NCI-H2107 treated with DMSO at 0.1 percent for 48 hours (cell line): ENCODE measurements at regions not wholly inside any gene's neighbourhood (a gene's known extent, or its start where the extent isn't known, plus 50 kb on each side); places are given as distances from the start of the nearest gene placed in this dataset.
"Not testable (repeated sequence)": the region's sequence is repeated elsewhere in the genome, so short reads cannot be mapped to it uniquely, and the experiment has no call there.

Experiments
- DNase-seq: peaks from one replicate; lab custom pipeline; 2025; ENCODE audit not compliant: unreplicated experiment; lab: John Stamatoyannopoulos, UW

DNA sequence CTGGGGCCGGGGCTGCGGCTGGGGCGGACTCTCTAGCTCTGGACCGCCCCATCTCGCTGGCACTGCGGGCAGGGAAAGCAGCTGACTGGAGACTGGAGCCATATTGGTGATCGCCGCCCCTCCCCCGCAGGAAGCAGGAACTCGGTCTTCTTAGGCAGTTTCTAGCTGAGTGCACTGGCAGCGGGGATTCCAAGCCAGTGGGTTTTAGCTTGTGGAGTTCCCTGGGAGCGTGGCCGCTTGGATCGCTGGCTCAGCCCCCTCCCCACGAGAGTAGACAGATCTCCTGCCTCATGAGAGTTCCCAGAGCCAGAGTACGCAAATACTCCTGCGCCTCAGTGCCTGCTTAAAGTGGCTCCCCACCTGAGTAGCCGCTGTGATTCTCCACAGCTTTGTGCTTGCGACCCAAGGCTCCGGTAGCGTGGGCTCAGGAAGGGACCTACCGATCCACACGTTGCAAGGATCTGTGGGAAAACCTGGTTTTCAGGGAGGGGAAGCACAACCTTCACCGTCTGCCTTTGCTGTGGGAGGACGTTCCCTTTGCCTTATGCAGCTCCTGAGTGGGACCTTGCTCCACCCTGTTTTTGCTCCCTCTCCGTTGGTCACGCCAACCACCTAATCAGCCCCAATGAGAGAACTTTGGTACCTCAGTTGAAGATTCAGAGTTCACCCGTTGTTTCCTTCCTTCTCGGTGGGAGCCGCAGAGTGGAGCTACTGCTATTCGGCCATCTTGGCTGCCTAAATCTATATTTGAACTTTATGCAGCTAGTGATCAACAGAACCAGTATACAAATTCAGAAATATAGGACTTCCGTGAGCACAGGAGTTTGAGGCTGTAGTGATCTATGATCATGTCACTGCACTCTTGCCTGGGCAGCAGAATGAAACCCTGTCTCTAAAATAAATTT is 803.9 kb upstream of the PCDH10 start:
- no peak for DNase-seq

DNA sequence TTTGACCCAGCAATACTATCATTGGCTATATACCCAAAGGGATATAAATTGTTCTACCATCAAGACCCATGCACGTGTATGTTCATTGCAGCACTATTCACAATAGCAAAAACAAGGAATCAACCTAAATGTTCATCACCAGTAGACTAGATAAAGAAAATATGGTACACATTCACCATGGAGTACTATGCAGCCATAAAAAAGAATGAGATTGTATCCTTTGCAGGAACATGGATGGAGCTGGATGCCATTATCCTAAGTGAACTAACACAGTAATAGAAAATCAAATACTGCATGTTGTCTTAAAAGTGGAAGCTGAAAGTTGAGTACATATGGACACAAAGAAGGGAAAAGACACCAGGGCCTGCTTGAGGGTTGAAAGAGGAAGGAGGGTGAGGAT is 803.1 kb upstream of the PCDH10 start:
- no peak for DNase-seq

DNA sequence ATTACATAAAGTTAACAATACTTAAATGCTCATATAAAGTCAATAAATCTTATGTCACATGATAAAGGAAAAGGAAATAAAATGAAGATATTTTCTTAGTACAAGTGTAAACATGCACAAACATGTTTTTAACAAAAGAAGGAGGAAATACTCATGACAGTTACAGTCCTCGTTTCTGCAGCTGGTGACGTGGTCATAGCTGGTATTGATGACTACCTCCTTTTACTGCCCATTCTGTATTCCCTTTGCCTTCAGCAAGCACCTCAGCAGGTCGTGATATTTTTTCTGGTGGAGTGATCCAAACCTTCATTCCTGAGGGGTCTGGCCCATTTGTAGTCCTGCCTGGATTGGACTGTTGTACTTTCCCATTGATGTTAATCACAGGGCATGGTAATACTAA is 797.5 kb upstream of the PCDH10 start:
- DNase-seq = not testable (repeated sequence)

DNA sequence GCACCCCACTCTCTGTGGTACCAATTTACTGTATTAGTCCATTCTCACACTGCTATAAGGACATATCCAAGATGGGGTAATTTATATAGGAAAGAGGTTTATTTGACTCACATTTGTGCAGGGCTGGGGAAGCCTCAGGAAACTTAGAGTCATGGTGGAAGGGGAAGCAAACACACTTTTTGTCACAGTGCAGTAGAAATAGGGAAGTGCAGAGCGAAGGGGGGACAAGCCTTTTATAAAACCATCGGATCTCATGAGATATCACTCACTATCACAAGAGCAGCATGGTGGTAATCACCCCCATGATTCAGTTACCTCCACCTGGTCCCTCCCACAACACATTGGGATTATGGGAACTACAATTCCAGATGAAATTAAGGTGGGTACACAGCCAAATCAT is 766.9 kb upstream of the PCDH10 start:
- DNase-seq = no peak

DNA sequence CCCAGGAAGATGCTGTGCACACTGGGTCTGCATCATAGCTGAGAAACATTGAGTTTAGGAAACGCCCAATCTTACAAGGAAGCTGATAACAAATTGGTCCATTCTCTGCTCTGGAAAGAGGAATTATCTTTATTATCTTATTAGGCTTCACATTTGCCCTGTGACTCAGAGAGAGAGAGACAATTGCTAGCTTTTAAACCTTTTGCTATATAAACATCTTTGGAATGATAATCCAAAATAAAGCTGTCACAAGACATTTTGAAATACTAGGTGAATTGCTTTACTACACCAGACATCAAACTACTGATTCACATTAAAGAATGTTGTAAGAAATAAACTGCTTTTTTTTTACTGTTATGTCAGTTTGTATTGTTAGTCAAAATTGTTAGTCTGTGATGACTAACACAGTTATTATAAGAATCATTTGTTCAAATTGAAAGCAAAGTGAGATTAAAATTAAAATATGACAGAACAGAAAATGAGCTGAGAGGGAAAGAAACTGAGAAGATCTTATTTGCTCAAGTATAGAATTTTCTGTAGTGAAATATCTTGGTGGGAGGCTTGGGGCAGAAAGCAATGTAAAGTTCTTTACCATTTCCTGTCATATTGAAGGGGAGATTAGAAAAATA is 765.4 kb upstream of the PCDH10 start:
- no peak for DNase-seq

DNA sequence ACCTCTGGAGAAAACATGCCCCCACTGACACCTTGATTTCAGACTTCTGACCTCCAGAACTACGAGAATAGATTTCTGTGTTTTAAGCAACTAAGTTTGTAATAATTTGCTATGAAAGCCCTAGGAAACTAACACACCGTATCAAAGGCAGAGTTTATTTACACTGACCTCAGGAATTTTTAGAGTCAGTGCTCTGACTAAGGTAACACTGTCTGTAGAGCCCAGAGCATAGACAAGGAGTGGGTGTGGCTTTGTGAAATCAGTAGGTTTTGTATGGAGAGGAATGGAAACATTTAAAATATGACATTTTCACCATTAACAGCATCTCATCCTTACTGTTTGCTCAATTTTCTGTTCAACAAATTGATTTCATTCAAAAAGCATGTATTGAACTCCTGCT is 764.4 kb upstream of the PCDH10 start:
- no peak for DNase-seq

DNA sequence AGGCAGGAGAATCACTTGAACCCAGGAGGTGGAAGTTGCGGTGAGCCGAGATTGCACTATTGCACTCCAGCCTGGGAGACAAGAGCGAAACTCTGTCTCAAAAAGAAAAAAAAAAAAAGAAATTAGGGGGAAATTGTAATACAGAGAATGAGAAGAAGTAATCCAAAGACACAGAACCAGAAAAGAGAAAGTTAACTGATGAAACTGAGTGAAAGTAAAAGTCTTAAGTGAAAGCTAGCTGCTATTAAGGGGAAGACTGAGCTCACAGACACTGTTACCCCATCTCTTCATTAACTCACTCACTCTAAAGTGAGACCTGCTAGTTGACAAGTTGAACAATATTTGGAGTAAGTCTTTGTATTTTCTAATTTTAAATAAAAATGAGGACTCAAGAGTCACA is 763.0 kb upstream of the PCDH10 start:
- DNase-seq = no peak

DNA sequence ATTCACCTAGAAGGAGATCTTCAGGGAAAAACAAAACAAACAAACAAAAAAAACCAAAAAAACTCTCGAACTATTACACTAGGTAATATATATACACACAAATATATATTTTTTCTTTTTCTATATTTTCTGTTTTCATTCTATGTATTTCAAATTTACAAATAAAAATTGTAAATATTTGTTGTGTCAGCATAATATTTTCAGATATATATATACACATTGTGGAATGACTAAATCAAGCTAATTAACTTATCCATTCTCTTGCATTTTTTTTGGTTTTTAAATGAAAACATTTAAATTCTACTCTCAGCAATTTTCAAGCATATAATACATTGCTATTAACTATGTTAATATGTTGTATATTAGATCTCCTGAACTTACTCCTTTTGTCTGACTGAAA is 762.0 kb upstream of the PCDH10 start:
- DNase-seq = no peak

DNA sequence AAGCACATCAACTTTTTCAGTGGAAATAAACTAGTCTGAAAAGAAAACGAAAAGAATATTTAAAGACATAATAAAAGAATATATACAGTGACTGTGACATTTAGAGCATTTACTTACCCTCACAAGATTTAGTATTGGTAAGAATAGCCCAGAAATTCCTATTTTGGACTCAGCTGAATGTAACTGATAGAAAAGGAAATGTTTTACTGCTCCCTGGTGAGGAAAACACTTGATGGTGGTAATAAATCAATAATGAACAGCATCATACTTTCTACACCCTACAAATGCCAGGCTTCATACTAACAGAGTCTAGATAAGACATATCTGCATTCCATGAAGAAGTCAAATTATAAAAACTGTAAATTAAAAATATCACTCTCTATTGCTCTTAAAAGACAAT is 753.5 kb upstream of the PCDH10 start:
- no peak for DNase-seq

DNA sequence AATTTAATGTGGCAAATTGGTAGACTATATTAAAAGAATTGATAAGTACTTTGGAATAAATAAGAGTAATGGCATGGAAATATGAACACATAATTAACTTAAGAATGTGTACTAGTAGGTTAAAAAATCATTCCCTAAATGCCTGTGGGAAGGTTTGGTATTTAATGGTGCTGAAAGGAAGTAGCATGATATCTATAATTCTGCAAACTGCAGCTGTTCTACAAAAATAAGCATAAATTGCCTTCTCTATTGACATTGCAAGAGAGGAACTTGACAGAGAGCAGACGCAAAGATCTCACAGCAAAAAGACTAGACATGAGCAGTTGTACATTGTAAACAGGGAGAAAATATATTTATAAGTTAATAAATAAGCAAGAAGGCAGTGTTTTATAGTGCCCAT is 752.5 kb upstream of the PCDH10 start:
- DNase-seq = no peak

DNA sequence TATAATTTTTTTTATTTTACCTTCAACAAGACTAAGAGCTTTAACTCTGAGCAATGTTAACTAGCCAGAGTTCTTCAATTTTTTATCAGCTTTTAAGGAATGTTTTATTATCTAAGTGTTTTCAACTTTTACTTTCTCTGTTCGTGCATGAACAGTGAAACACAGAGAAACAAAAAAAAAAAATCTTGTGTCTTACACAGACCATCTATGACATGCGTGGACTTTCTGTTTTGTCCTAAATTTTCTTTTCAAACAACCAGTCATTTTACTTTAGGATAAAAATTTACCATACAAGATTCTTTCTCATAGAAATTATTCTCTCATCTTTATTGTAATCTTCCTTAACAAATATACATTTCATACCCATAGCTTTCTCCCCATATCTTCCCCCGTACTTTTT is 731.9 kb upstream of the PCDH10 start:
- DNase-seq = no peak

DNA sequence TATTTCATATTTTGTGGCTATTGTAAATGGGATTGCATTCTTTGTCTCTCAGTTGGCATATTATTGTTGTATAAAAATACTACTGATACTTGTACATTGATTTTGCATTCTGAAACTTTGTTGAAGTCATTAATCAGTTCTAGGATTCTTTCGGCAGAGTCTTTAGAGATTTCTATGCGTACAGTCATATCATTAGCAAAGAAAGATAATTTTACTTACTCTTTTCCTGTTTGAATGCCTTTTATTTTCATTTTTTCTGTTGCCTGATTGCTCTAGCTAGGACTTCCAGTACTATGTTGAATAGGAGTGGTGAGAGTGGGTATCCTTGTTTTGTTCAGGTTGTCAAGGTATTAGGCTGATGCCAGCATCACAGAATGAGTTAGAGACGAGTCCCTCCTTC is 722.0 kb upstream of the PCDH10 start:
- DNase-seq = no peak

DNA sequence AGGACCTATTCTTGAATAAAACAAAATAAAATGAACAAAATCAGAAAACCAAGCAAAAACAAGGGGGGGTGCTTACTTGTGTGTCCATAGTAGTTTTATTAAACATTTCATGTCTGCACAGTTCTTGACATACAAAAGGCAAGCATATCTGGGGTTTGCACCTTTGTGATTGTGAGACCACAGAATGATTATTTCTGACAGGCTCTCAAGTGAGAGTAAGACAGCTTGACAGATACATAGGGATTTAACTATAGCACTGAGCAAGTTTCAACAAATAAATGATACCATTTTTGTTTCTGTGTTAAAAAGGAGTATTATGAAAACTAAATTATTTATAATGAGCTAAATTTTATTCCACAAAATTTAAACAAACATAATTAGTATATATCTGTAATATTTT is 712.0 kb upstream of the PCDH10 start:
- no peak for DNase-seq

DNA sequence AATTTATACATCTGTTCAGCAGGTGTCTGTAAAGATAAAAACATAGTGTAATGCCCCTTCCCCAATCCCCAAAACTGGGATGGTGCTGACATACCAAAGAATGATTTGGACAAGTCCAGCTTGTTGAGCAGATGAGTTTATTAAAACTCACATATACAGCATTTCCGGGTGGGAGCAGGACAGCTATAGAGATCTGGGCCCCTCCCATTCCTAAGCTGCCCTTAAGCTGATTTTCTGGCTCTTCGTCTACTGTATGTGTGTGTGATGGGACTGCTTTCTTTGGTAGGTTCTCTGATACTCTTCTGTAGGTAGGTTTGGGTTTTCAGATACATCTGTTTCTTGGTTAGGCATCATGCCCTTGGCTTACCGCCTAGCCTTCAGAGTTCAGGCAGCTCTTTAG is 703.7 kb upstream of the PCDH10 start:
- no peak for DNase-seq

DNA sequence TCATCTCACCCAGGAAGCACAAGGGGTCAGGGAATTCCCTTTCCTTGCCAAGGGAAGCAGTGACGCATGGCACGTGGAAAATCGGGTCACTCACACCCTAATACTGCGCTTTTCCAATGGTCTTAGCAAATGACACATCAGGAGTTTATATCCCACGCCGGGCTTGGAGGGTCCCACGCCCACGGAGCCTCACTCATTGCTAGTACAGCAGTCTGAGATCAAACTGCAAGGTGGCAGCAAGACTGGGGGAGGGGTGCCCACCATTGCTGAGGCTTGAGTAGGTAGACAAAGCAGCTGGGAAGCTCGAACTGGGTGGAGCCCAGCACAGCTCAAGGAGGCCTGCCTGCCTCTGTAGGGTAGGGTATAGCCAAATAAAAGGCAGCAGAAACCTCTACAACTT is 691.1 kb upstream of the PCDH10 start:
- not testable (repeated sequence) for DNase-seq

DNA sequence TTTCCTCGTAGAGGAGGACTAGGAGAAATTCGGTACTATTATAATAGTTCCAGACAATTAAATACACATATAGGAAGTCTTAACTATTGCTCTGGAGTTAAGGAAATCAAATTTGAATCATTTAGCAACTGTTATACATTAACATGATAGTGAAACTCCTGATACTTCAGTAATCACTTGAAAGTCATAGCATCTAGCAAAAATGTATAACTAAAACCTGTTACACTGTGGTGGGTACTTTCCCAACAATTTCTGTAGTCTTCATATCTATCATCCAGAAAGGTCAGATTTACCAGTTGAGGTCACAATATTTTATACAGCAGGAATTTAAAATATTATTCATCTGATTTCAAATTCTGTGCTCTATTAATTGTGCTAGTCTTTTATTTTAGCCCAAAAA is 669.6 kb upstream of the PCDH10 start:
- no peak for DNase-seq

DNA sequence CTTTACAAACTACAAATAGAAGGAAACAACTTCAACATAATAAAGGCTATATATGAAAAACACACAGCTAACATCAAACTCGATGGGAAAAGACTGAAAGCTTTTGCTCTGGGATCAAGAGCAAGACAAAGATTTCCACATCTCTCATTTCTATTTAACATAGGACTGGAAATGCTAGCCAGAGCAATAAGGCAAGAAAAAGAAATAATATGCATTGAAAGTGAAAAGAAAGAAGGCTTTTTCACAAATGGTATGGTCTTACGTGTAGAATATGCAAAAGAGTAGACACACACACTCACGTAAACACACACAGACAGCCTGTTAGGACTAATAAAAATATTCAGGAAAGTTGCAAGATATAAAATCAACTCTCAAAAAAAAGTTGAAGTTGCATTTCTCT is 660.5 kb upstream of the PCDH10 start:
- no peak for DNase-seq

DNA sequence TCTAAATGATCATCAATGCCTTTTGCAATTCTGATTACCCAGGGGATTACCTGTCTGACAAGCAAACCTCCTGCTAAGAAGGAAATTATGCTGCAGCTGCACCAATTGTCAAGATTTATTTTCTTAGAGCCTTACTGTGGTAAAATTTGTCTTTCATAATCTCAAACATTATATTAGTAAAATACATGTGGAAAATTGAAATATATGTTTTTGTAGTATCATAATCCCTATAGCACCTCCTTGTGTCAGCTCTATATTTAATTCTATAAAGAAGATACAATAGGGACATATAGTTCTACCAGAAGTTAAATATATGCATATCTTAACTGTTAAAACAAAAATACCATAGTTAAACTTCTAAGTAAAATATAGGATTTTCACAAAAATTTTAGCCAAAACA is 655.6 kb upstream of the PCDH10 start:
- DNase-seq = no peak

DNA sequence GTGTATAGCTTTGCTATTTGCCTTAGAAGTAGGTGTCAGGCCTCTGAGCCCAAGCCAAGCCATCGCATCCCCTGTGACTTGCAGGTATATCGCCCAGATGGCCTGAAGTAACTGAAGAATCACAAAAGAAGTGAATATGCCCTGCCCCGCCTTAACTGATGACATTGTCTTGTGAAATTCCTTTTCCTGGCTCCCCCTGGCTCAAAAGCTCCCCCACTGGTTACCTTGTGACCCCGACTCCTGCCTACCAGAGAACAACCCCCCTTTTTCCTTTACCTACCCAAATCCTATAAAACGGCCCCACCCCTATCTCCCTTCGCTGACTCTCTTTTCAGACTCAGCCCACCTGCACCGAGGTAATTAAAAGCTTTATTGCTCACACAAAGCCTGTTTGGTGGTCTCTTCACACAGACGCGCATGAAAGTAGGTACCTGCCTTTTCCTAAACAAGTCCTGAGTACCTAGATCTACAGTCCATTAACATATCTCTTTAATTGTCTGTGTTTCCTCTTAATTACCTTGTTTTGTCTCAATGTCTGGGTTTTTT is 653.8 kb upstream of the PCDH10 start:
- DNase-seq = not testable (repeated sequence)

DNA sequence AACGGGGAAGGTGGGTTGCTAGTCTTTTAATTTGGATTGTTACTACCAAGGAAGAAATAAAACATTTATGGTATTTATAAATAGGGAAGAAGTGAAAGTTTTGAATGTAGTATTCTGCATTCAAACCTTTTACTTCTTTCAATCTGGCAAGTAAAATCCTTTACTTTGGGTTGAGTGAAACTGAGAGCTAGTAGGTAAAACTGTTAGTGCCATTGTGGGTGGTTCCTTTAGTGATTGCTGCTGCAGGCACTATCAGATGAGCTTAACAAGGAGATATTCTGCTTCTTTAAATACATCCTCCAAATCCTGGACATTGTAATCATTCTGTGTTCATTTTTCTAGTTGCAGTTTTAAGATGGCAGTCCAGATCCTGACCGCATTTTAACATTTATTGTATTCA is 650.9 kb upstream of the PCDH10 start:
- no peak for DNase-seq

DNA sequence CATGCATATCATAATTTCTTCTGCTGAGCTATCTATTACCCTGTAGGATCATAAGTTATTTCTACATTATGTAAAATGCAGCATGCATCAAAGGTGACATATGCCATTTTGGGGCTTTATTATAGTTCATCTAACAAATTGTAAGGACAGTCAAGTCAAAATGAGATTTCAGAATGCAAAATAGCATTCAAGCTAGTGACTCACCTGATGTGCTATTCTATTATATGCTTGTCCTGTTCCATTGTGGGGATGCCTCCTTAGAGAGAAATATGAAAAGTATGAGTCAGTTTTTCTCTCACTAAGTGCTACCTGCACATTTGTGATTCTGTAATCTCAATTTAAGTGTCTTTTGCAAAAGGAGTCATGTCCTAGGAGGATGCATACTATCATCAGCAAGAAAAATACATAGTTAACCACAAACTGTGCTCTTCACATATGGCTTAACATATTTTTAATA is 647.0 kb upstream of the PCDH10 start:
- DNase-seq = no peak

DNA sequence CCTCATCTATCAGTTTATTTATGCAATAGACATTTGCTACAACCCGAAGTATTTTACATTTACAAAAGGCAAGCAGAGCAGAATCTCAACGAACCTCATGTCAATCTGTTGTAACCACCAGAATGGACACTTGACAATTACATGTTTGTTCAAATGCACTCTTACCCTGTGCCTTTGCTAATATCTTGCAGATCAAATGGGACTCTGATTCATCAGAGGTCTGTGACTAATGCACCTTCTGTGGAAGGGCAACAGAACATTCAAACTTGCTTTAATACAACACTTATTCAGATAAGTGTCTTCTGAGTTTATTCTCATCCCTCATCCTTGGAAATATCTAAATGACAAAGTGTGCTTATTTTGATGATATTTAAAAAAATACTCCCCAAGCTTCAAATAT is 644.7 kb upstream of the PCDH10 start:
- no peak for DNase-seq
